ENCODE measurements at regions not wholly inside any gene's neighbourhood (a gene's known extent, or its start where the extent isn't known, plus 50 kb on each side); places are given as distances from the start of the nearest gene placed in this dataset.
A peak's percentile ranks its signal among the peaks of the same experiment; 100 is the strongest.
"Not testable (repeated sequence)": the region's sequence is repeated elsewhere in the genome, so short reads cannot be mapped to it uniquely, and the experiment has no call there.

DNA sequence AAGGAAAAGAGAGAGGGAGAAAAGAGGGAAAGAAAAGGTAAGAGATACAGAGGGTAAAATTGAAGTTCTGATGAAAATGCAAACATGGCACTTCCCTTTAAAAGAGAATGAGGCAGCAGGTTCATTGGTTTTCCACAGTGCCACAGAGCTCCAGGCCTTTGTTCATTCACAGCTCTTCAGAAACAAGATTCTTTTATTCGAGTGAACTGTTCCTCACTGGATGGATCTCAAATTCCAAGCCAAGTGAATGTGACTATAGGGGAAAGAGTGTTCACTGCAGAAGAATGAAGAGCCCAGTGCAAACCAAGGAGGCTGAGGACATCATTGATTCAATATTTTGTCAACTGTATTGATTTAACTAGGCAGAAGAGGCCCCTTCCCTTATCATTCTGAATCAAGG, 280.3 kb upstream of the PROK2 start:
- TF ChIP-seq POLR2AphosphoS5 (IDR thresholded peaks at IDR 0.05) (no peak), POLR2A (IDR thresholded peaks at IDR 0.05) (no peak), EP300 (IDR thresholded peaks at IDR 0.05) (no peak)
- TF ChIP-seq, protein P1, sequence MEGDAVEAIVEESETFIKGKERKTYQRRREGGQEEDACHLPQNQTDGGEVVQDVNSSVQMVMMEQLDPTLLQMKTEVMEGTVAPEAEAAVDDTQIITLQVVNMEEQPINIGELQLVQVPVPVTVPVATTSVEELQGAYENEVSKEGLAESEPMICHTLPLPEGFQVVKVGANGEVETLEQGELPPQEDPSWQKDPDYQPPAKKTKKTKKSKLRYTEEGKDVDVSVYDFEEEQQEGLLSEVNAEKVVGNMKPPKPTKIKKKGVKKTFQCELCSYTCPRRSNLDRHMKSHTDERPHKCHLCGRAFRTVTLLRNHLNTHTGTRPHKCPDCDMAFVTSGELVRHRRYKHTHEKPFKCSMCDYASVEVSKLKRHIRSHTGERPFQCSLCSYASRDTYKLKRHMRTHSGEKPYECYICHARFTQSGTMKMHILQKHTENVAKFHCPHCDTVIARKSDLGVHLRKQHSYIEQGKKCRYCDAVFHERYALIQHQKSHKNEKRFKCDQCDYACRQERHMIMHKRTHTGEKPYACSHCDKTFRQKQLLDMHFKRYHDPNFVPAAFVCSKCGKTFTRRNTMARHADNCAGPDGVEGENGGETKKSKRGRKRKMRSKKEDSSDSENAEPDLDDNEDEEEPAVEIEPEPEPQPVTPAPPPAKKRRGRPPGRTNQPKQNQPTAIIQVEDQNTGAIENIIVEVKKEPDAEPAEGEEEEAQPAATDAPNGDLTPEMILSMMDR (IDR thresholded peaks at IDR 0.05), result no peak
- no peak for DNase-seq
- 74 to 85% methylated on average over 1 of the region's 1 CpG for WGBS, 2 donors
- H3K36me3 ChIP-seq, result no peaks in the 10 kb centered on the region
- H3K27me3 ChIP-seq, result no peaks in the 10 kb centered on the region
- no peak overlapping the region for H3K4me3 ChIP-seq
- H3K27ac ChIP-seq, result no peak overlapping the region
- H3K9me3 ChIP-seq, result no peaks in the 10 kb centered on the region
- no peak for ATAC-seq (ENCODE audit: low FRiP score in 2 of 2)
- H3K4me1 ChIP-seq, result no peaks in the 10 kb centered on the region

DNA sequence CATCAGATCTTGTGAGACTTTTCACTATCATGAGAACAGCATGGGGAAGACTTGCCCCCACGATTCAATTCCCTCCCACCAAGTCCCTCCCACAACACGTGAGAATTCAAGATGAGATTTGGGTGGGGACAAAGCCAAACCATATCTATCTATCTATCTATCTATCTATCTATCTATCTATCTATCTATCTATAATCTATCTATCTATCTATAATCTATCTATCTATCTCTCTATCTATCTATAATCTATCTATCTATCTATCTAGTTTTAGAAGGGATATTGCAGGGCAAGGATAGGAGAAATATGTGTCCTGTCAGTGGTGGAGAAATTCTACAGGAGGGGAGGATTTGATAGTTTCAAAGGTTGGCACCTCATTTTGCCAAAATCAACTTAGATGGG, 279.8 kb upstream of the PROK2 start:
- not testable (repeated sequence) for H3K9me3 ChIP-seq; DNase-seq; H3K27ac ChIP-seq; H3K4me3 ChIP-seq; H3K4me1 ChIP-seq; H3K36me3 ChIP-seq; ATAC-seq (ENCODE audit: low FRiP score in 2 of 2); H3K27me3 ChIP-seq
- 42 to 46% methylated on average over 2 of the region's 2 CpGs for WGBS, 2 donors

DNA sequence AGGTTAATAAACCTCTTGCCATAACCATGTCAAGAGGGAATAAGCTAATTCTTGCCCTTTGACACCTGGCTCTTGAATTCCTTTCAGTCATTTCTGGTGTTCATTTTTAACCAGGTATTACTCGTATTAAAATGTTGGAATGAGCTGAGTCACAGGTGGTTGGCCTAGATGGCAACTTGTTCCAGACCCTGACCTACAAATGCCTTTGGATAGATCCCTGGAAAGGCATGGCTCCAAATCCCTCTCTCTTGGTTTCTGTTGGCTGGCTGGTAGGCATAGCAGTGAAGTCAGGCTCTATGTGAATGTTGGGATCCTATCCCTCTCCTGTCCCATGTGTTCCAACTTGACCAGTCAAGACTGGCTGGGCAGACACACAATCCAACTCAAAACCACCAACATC, 277.1 kb upstream of the PROK2 start:
- no peaks in the 10 kb centered on the region for H3K4me1 ChIP-seq

DNA sequence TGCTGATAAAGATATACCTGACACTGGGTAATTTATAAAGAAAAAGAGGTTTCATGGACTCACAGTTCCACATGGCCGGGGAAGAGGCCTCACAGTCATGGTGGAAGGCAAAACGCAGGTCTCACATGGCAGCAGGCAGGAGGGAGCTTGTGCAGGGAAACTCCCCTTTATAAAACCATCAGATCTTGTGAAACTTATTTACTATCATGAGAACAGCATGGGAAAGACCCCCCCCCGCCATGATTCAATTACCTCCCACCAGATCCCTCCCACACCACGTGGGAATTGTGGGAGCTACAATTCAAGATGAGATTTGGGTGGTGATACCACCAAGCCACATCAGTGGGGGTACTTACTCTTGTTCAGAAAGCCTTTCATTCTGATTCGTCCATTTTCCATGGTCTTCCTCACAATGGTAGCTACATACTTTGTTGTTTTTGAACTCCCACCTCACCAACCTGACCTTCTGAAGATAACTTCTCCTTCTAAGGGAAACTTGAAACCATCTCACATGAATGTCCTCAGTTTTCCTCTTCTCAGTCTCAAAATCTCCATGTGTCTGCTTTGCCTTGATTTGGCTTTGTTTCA, 275.6 kb upstream of the PROK2 start:
- no peak for DNase-seq
- TF ChIP-seq EP300 (IDR thresholded peaks at IDR 0.05) (no peak), POLR2A (IDR thresholded peaks at IDR 0.05) (no peak), POLR2AphosphoS5 (IDR thresholded peaks at IDR 0.05) (no peak)
- TF ChIP-seq, protein P1 (IDR thresholded peaks at IDR 0.05), result no peak
- no peak for ATAC-seq (ENCODE audit: low FRiP score in 2 of 2)
- Histone ChIP-seq H3K27ac (no peak overlapping the region), H3K4me1 (no peaks in the 10 kb centered on the region), H3K36me3 (no peaks in the 10 kb centered on the region), H3K27me3 (no peaks in the 10 kb centered on the region), H3K9me3 (no peaks in the 10 kb centered on the region), H3K4me3 (no peak overlapping the region)
- 64 to 73% methylated on average over 5 of the region's 5 CpGs for WGBS, 2 donors

More for the DNA sequence above, 277.1 kb upstream of the PROK2 start:
- Histone ChIP-seq H3K9me3 (no peaks in the 10 kb centered on the region), H3K36me3 (no peaks in the 10 kb centered on the region), H3K27me3 (no peaks in the 10 kb centered on the region), H3K4me3 (no peak overlapping the region), H3K27ac (no peak overlapping the region)
- WGBS, 2 donors, result 78 to 88% methylated on average over 1 of the region's 1 CpG
- no peak for ATAC-seq (ENCODE audit: low FRiP score in 2 of 2)
- no peak for TF ChIP-seq POLR2AphosphoS5 (IDR thresholded peaks at IDR 0.05)
- TF ChIP-seq POLR2A (IDR thresholded peaks at IDR 0.05), result no peak
- no peak for TF ChIP-seq EP300 (IDR thresholded peaks at IDR 0.05)
- no peak for DNase-seq

DNA sequence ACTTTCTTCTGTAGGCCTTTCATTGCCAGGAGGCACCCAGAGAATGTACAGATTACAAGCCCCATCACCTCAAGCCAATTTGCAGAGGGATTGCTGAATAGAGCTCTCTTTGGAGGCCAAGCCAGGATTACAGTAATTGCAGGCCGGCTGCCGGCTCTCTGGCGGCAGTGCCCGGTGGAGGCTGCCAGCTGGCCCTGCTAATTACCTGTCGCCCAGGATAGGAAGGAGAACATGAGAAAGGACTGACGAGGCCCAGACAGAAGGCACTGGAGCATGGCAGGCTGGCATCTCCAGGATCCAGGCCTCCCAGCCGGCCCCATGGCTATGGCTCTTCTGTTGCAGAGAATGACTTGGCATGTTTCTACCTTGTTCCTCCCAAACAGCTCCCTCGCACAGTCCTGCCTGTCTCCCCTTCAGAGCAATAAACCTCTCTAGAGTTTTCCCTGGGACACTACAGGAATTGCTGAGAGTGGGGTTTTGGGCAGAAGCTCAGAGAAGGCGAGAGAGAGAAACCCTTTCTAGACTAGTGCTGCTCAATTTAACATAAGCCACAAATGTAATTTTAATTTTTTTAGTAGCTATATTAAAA, 273.6 kb upstream of the PROK2 start:
- TF ChIP-seq, protein P1 (IDR thresholded peaks at IDR 0.05), result no peak
- DNase-seq (peak in 1 of 2 donors; percentile 31), ATAC-seq (ENCODE audit: low FRiP score in 2 of 2) (no peak)
- Histone ChIP-seq H3K4me3 (no peak overlapping the region), H3K27me3 (no peaks in the 10 kb centered on the region), H3K4me1 (no peaks in the 10 kb centered on the region), H3K36me3 (no peaks in the 10 kb centered on the region), H3K9me3 (no peaks in the 10 kb centered on the region), H3K27ac (no peak overlapping the region)
- 73 to 82% methylated on average over 8 to 9 of the region's 9 CpGs for WGBS, 2 donors

DNA sequence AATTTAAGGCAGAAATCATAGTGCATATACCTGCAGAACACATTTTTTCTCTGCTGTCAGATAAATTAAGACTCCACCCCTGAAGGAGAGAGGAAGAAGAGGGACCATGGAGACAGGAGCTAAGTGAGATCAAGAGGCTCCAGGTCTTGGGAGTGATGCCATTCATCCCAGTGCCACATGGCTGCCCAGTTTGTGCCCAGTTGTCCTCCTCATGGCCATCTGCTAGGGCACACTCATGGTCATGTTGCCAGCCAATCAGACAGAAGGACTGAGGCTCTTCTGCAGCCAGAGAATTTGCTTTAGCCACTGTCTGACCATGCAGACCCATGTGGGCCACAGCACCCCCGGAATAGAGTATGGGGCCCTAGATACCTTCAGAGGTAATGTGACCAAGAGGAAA, 270.5 kb upstream of the PROK2 start:
- no peak for TF ChIP-seq EP300 (IDR thresholded peaks at IDR 0.05)
- no peak for TF ChIP-seq POLR2A (IDR thresholded peaks at IDR 0.05)
- TF ChIP-seq POLR2AphosphoS5 (IDR thresholded peaks at IDR 0.05), result no peak
- TF ChIP-seq, protein P1 (IDR thresholded peaks at IDR 0.05), result no peak
- no peaks in the 10 kb centered on the region for H3K4me1 ChIP-seq
- no peak overlapping the region for H3K27ac ChIP-seq
- H3K27me3 ChIP-seq, result no peaks in the 10 kb centered on the region
- ATAC-seq (ENCODE audit: low FRiP score in 2 of 2) (no peak), DNase-seq (no peak)
- WGBS, 2 donors, result 86% methylated on average over 1 of the region's 1 CpG; no CpG with 5 or more reads in 1 of the 2 donors
- H3K9me3 ChIP-seq, result no peaks in the 10 kb centered on the region
- H3K36me3 ChIP-seq, result no peaks in the 10 kb centered on the region
- H3K4me3 ChIP-seq, result no peak overlapping the region
